ENCODE measurements at regions not wholly inside any gene's neighbourhood (a gene's known extent, or its start where the extent isn't known, plus 50 kb on each side); places are given as distances from the start of the nearest gene placed in this dataset.

DNA sequence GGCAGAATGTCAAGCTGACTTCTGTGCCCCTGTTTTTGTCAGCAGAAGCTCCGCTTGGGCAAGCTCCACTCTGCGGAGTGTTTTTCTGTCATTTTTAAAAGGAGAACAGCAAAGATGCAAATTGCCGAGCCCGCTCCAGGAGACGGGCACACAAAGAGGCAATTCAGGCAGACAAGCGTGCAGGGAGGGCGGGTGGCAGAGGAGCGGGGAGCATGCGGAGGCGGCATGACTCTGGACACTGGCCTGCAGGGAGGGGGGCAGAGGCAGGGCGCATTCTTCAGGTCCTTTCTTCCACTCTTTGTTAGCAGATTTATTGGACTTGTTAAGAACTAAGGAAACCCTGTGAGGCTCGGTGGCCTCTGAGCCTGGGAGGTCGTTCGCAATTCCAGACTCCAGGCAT lies 187.3 kb upstream of the RMST start:
- DNase-seq (ENCODE audit: low read depth, low spot score), result no peak
- no peak overlapping the region for H2AFZ ChIP-seq (ENCODE audit: low read depth, low read length, poor library complexity, severe bottlenecking)
- no peaks in the 10 kb centered on the region for H3K9me3 ChIP-seq (ENCODE audit: control insufficient read depth in 1 of 2, insufficient read depth in 1 of 2, low read depth in 1 of 2, low read length in 2 of 2)
- no peak for ATAC-seq
- H4K20me1 ChIP-seq (ENCODE audit: insufficient read depth), result no peaks in the 10 kb centered on the region
- no peaks in the 10 kb centered on the region for H3K36me3 ChIP-seq (ENCODE audit: control insufficient read depth in 1 of 2, insufficient read depth in 2 of 2, low read length in 2 of 2)
- POLR2A ChIA-PET, result no interaction called here
- H3K4me3 ChIP-seq (replicated peaks in 1 of 2; ENCODE audit: low read depth in 1 of 2, low read length in 2 of 2), result no peak overlapping the region
- BruUV-seq (replicated peaks), result no TSS peak
- intact Hi-C loops (cut with micrococcal nuclease), result no loop called here
- RAD21 ChIA-PET (ENCODE audit: low non-redundant PET in 1 of 2, low total read pairs in 2 of 2, uncharacterized antibody in 2 of 2, unreplicated experiment in 2 of 2), result no interaction called here
- H3K27ac ChIP-seq (ENCODE audit: low read depth, low read length), result no peak overlapping the region
- no peak for TF ChIP-seq ZBTB33 (IDR thresholded peaks at IDR 0.05; ENCODE audit: extremely low read depth, insufficient replicate concordance, low read length)
- H3K4me2 ChIP-seq (ENCODE audit: low read length), result no peak overlapping the region
- H3K4me1 ChIP-seq (ENCODE audit: control insufficient read depth in 1 of 2, insufficient read depth in 2 of 2, low read length in 2 of 2), result no peaks in the 10 kb centered on the region
- CTCF ChIA-PET, result no interaction called here
- no peaks in the 10 kb centered on the region for H3K79me2 ChIP-seq (ENCODE audit: insufficient read depth, low read length)
- 0 out of 2 replicates have a peak, but pooled peaks cover 6% of the 10 kb centered on the region for H3K27me3 ChIP-seq (ENCODE audit: insufficient read depth, low read length)
- H3K9me2 ChIP-seq (ENCODE audit: insufficient read depth), result no peaks in the 10 kb centered on the region
- H3K9ac ChIP-seq (ENCODE audit: low read length), result no peak overlapping the region

GRCh38 chr12:97275728-97276590 lies 186.6 kb upstream of the RMST start:
- BruUV-seq (replicated peaks), result no TSS peak
- ChIA-PET RAD21 (ENCODE audit: low non-redundant PET in 1 of 2, low total read pairs in 2 of 2, uncharacterized antibody in 2 of 2, unreplicated experiment in 2 of 2) (no interaction called here), CTCF (no interaction called here), POLR2A (no interaction called here)
- no peaks in the 10 kb centered on the region for H3K4me1 ChIP-seq (ENCODE audit: control insufficient read depth in 1 of 2, insufficient read depth in 2 of 2, low read length in 2 of 2)
- ATAC-seq (no peak), DNase-seq (ENCODE audit: low read depth, low spot score) (no peak)
- no peak overlapping the region for H3K27ac ChIP-seq (ENCODE audit: low read depth, low read length)
- no peaks in the 10 kb centered on the region for H3K79me2 ChIP-seq (ENCODE audit: insufficient read depth, low read length)
- H3K9me2 ChIP-seq (ENCODE audit: insufficient read depth), result no peaks in the 10 kb centered on the region
- intact Hi-C loops (cut with micrococcal nuclease), result no loop called here
- no peak overlapping the region for H3K9ac ChIP-seq (ENCODE audit: low read length)
- H3K4me2 ChIP-seq (ENCODE audit: low read length), result no peak overlapping the region
- TF ChIP-seq, protein P1, sequence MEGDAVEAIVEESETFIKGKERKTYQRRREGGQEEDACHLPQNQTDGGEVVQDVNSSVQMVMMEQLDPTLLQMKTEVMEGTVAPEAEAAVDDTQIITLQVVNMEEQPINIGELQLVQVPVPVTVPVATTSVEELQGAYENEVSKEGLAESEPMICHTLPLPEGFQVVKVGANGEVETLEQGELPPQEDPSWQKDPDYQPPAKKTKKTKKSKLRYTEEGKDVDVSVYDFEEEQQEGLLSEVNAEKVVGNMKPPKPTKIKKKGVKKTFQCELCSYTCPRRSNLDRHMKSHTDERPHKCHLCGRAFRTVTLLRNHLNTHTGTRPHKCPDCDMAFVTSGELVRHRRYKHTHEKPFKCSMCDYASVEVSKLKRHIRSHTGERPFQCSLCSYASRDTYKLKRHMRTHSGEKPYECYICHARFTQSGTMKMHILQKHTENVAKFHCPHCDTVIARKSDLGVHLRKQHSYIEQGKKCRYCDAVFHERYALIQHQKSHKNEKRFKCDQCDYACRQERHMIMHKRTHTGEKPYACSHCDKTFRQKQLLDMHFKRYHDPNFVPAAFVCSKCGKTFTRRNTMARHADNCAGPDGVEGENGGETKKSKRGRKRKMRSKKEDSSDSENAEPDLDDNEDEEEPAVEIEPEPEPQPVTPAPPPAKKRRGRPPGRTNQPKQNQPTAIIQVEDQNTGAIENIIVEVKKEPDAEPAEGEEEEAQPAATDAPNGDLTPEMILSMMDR (IDR thresholded peaks at IDR 0.05 in 2 of 3, conservative IDR thresholded peaks at IDR 0.05 in 1 of 3; ENCODE audit: borderline replicate concordance in 1 of 3, insufficient read depth in 1 of 3, low read depth in 2 of 3, low read length in 2 of 3), result no peak
- no peak for TF ChIP-seq POLR2AphosphoS5 (IDR thresholded peaks at IDR 0.05; ENCODE audit: low read depth, low read length)
- TF ChIP-seq ZFX (IDR thresholded peaks at IDR 0.05), result no peak
- no peak for TF ChIP-seq ATF3 (IDR thresholded peaks at IDR 0.05)
- no peak for TF ChIP-seq SRF (IDR thresholded peaks at IDR 0.05; ENCODE audit: low read depth)
- TF ChIP-seq ELF1 (IDR thresholded peaks at IDR 0.05; ENCODE audit: borderline replicate concordance, low read depth), result no peak
- no peak for TF ChIP-seq CEBPB (IDR thresholded peaks at IDR 0.05; ENCODE audit: low read depth)
- no peak for TF ChIP-seq ZNF274 (IDR thresholded peaks at IDR 0.05; ENCODE audit: low read depth, low read length)
- TF ChIP-seq EGR1 (IDR thresholded peaks at IDR 0.05; ENCODE audit: low read depth), result no peak
- TF ChIP-seq, protein P2, sequence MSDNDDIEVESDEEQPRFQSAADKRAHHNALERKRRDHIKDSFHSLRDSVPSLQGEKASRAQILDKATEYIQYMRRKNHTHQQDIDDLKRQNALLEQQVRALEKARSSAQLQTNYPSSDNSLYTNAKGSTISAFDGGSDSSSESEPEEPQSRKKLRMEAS (IDR thresholded peaks at IDR 0.05), result no peak
- TF ChIP-seq POLR2A (IDR thresholded peaks at IDR 0.05; ENCODE audit: borderline replicate concordance, extremely low read depth, insufficient read depth, insufficient read length), result no peak
- TF ChIP-seq EZH2phosphoT487 (IDR thresholded peaks at IDR 0.05; ENCODE audit: borderline replicate concordance), result no peak
- no peaks in the 10 kb centered on the region for H3K9me3 ChIP-seq (ENCODE audit: control insufficient read depth in 1 of 2, insufficient read depth in 1 of 2, low read depth in 1 of 2, low read length in 2 of 2)
- no peak overlapping the region for H3K4me3 ChIP-seq (replicated peaks in 1 of 2; ENCODE audit: low read depth in 1 of 2, low read length in 2 of 2)
- no peaks in the 10 kb centered on the region for H4K20me1 ChIP-seq (ENCODE audit: insufficient read depth)
- 0 out of 2 replicates have a peak, but pooled peaks cover 6% of the 10 kb centered on the region for H3K27me3 ChIP-seq (ENCODE audit: insufficient read depth, low read length)
- no peaks in the 10 kb centered on the region for H3K36me3 ChIP-seq (ENCODE audit: control insufficient read depth in 1 of 2, insufficient read depth in 2 of 2, low read length in 2 of 2)
- no peak overlapping the region for H2AFZ ChIP-seq (ENCODE audit: low read depth, low read length, poor library complexity, severe bottlenecking)

Measured in HCT116 (cell line).